Adipocyte (in vitro differentiated cells): ENCODE measurements at regions not wholly inside any gene's neighbourhood (a gene's known extent, or its start where the extent isn't known, plus 50 kb on each side); places are given as distances from the start of the nearest gene placed in this dataset.

Experiments
- DNase-seq: peaks from one replicate; pipeline ENCODE4 v3.0.0-alpha.2; 2015; ENCODE audit warnings: low read depth
- H3K27me3 ChIP-seq: replicated peaks from 2 replicates; pipeline ENCODE4 v1.7.0; 2013; ENCODE audit warnings: mild to moderate bottlenecking, low read length, moderate library complexity; ENCODE audit not compliant: control insufficient read depth, insufficient read depth
- H3K36me3 ChIP-seq: 2 replicates; pipeline ENCODE4 v1.7.0; 2013; ENCODE audit warnings: low read length, mild to moderate bottlenecking, moderate library complexity; ENCODE audit not compliant: control insufficient read depth, insufficient read depth, severe bottlenecking
- H3K4me1 ChIP-seq: 2 replicates; pipeline ENCODE4 v1.7.0; 2013; ENCODE audit warnings: mild to moderate bottlenecking, low read length, moderate library complexity; ENCODE audit not compliant: control insufficient read depth, insufficient read depth
- H3K4me3 ChIP-seq: 2 replicates; pipeline ENCODE4 v1.7.0; 2013; ENCODE audit warnings: mild to moderate bottlenecking, low read length, moderate library complexity
- H3K9ac ChIP-seq: 2 replicates; pipeline ENCODE4 v1.7.0; 2013; ENCODE audit warnings: mild to moderate bottlenecking, low read length, moderate library complexity
- H3K9me3 ChIP-seq: 2 replicates; pipeline ENCODE4 v1.7.0; 2013; ENCODE audit warnings: mild to moderate bottlenecking, low read length, moderate library complexity; ENCODE audit not compliant: control insufficient read depth

DNA sequence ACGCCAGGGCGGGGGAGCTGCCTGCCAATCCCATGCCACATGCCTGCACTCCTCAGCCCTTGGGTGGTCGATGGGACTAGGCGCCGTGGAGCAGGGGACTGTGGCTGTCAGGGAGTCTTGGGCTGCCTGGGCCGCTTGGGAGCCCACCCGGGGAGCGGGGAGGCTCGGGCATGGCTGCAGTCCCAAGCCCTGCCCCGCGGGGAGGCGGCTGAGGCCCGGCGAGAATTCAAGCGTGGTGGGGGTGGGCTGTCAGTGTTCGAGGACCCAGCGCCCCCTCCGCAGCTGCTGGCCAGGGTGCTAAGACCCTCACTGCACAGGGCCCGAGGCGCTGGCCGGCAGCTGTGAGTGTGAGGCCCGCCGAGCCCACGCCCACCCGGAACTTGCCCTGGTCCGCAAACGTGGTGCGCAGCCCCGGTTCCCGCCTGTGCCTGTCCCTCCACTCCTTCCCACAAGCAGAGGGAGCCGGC is 83.2 kb upstream of the DMRTA1 start:
- Histone ChIP-seq H3K4me3 (no peak overlapping the region), H3K36me3 (no peaks in the 10 kb centered on the region), H3K9ac (no peak overlapping the region), H3K9me3 (peaks cover 10% of the 10 kb centered on the region), H3K27me3 (no peaks in the 10 kb centered on the region), H3K4me1 (no peaks in the 10 kb centered on the region)
- no peak for DNase-seq

DNA sequence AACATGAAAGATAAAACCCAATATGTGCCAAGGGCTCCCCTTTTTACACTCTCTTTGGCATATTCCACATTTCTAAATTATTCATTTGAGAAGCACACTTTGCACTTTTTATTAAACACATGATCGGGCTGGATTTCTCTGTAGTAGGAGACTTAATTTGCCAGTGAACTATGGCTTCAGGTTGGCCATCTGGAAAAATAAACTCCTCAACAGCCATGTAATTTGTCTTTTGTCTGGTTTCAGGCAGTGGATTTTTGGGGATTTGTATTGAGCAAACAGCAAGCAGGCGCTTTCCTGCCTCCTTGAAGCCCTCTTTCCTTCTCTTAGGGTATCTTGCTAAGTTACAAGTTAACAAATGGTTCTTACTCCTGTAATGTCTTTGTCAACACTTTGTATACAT is 73.0 kb upstream of the DMRTA1 start:
- H3K9ac ChIP-seq: no peak overlapping the region
- peaks cover 5% of the 10 kb centered on the region for H3K9me3 ChIP-seq
- H3K4me3 ChIP-seq: no peak overlapping the region
- no peaks in the 10 kb centered on the region for H3K27me3 ChIP-seq
- H3K36me3 ChIP-seq: no peaks in the 10 kb centered on the region
- DNase-seq: no peak
- peaks cover 11% of the 10 kb centered on the region for H3K4me1 ChIP-seq

DNA sequence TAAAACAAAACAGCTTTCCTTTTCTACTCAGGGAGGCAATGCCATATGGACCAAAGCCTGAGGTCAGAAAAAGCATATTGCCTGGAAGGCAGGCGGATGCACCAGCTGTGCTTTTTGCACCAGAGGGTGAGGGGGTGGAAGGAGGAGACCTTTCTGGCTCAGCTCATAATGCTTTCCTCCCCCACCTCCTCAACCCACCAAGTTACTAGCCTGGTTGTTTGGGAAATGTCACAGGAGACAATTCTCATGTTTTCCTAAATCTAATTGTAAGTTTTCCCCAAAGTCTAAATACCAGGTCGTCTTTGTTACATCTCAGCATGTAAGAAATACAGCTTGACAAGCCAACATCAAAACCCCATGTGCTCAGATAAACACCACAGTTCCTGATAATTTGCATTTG is 72.6 kb upstream of the DMRTA1 start:
- H3K4me1 ChIP-seq: peaks cover 14% of the 10 kb centered on the region
- H3K9me3 ChIP-seq: peaks cover 1% of the 10 kb centered on the region
- no peak overlapping the region for H3K9ac ChIP-seq
- H3K27me3 ChIP-seq: no peaks in the 10 kb centered on the region
- no peak overlapping the region for H3K4me3 ChIP-seq
- no peaks in the 10 kb centered on the region for H3K36me3 ChIP-seq
- DNase-seq: no peak

DNA sequence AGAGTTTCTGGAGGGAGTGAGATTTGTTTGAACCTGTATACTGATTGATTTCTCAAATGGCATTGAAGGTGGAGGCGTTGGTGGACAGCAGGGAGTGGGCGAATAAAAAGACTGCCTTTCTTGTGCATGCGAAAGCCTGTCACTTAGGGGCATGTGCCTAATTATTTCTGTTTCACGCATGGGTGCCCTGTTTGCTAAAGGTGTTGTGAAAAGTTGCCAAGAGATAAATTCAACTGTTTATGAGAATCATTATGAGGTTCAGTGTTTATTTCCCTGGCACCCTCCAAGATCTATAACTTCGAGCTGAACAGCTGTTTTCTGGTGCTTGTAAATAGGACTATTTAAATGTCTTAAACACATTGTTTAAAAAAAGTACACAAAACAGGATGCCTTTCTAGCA is 67.4 kb upstream of the DMRTA1 start:
- Histone ChIP-seq H3K9ac (no peak overlapping the region), H3K4me1 (peaks cover 14% of the 10 kb centered on the region), H3K4me3 (no peak overlapping the region), H3K27me3 (no peaks in the 10 kb centered on the region), H3K9me3 (no peaks in the 10 kb centered on the region), H3K36me3 (no peaks in the 10 kb centered on the region)
- no peak for DNase-seq

DNA sequence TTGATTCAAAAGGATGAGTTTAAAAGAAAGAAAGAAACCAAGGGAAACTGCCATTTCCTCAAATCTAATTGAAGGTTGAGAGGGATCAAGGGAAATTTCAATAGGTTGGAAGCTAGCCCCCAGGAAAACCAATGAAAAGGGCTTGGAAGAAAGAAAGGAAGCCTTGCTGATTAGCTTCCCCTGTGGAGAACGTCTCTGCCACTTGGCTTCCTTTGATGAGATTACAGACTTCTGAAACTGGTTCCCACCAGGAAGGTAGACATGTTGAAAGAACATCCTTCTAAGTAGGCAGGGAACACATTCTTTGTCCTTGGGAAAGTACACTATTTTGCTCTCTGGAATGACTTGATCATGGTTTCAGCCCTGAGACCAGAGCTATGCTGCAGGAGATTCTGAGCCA is 65.5 kb upstream of the DMRTA1 start:
- Histone ChIP-seq H3K9me3 (no peaks in the 10 kb centered on the region), H3K27me3 (no peaks in the 10 kb centered on the region), H3K4me1 (peaks cover 14% of the 10 kb centered on the region), H3K4me3 (no peak overlapping the region), H3K9ac (no peak overlapping the region), H3K36me3 (no peaks in the 10 kb centered on the region)
- DNase-seq: no peak

DNA sequence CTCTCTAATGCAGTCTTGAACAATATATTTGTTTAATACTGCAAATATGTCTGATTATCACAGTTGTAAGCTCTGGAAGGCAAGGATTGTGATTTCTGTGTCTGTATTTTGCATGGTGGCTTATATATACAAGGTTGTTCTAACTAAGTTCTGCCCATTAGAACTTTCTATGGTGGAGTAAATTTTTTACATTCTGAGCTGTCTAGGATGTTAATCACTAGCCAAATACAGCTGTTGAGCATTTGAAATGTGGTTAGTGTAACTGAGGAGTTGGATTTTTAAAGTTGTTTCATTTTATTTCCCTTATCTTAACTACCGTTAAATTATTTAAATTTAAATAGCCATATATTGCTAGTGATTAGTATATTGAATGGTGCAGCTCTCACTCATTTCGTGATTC is 64.3 kb upstream of the DMRTA1 start:
- Histone ChIP-seq H3K36me3 (no peaks in the 10 kb centered on the region), H3K4me1 (peaks cover 13% of the 10 kb centered on the region), H3K4me3 (no peak overlapping the region), H3K27me3 (no peaks in the 10 kb centered on the region), H3K9me3 (no peaks in the 10 kb centered on the region), H3K9ac (no peak overlapping the region)
- DNase-seq: no peak

DNA sequence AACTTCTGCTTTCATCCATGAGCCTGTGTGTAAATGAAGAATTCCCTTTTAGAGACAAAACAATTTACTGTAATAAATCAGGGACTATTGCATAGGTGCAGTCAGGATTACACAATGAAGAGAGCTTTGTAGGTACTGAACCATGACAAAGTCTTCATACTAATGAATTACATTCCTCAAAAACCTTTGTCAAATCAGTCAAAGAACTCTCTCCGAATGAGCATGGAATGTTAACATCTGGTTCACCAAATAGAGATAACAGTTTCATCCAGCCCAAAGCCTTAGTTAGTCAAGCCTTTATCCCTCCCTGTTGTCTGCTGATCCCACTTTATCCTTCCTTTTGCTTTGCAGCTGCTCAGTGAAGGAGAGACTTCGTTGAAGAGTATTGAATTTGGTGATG is 62.9 kb upstream of the DMRTA1 start:
- H3K9ac ChIP-seq: no peak overlapping the region

DNA sequence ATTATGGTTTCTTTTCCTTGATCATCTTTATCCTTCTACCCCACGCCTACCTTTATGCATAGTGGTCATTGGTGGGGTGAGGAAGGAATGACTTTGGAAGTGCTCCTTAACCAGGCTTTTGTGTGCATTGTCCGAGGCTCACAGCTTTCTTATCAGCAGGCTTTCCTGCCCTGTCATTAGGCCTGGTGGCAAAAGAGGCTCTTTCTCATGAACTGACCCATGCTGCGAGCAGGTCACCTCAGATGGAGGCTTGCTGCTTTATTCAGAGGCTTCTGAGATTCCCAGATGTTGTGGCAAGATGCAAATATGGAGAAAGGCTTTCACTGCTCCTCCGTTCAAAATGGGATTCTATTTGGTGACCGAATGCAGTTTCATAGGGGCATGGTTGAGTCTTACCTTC is 57.4 kb upstream of the DMRTA1 start:
- no peak for DNase-seq
- H3K4me3 ChIP-seq: no peak overlapping the region
- no peaks in the 10 kb centered on the region for H3K27me3 ChIP-seq
- no peaks in the 10 kb centered on the region for H3K36me3 ChIP-seq
- no peaks in the 10 kb centered on the region for H3K9me3 ChIP-seq
- no peak overlapping the region for H3K9ac ChIP-seq
- H3K4me1 ChIP-seq: no peaks in the 10 kb centered on the region

More for the DNA sequence above, 62.9 kb upstream of the DMRTA1 start:
- H3K9me3 ChIP-seq: no peaks in the 10 kb centered on the region
- DNase-seq: peak; percentile 9
- H3K4me3 ChIP-seq: no peak overlapping the region
- H3K36me3 ChIP-seq: no peaks in the 10 kb centered on the region
- H3K4me1 ChIP-seq: peaks cover 2% of the 10 kb centered on the region
- no peaks in the 10 kb centered on the region for H3K27me3 ChIP-seq

DNA sequence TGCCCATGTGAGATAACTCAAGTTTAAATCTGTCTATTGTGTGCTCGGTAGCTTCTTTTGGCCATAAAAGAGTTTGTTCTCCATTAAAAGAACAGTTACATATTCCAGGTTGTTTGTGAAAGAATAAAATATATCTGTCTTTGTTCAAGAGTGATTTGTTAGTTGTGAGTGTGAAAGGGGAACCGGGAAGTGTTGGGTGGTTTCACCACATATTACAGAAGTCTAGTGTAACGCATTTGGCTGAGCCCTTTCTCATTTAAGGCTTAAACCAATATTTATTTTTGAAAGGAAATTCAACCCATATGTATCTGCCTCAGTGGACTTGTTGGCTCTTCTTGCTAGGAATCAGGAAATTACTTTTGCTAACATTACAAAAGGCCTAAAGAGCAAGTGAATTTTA is 54.1 kb upstream of the DMRTA1 start:
- Histone ChIP-seq H3K4me1 (no peaks in the 10 kb centered on the region), H3K36me3 (no peaks in the 10 kb centered on the region), H3K4me3 (no peak overlapping the region), H3K9ac (no peak overlapping the region), H3K27me3 (no peaks in the 10 kb centered on the region), H3K9me3 (peaks cover 7% of the 10 kb centered on the region)
- DNase-seq: no peak

DNA sequence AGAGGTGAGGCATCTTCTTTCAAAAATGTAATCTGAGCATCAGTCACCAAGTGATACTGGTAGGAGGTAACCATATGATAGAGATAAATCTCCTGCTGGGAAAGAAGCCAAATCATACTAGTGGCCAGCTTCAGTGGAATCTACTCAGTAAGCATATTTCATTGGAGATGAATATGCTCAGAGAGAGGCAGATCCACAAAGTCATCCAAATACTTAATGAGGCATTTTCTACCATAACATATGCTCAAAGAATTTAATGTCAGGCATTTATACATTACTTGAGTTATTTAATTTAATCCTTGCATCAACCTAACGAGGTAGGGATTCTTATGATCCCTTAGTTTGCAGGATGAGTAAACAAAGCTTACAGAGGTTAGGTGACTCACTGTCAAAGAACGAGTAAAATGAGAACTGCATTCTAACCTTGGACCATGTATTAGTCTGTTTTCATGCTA is 50.9 kb upstream of the DMRTA1 start:
- no peak for DNase-seq
- Histone ChIP-seq H3K36me3 (no peaks in the 10 kb centered on the region), H3K4me1 (no peaks in the 10 kb centered on the region), H3K9ac (no peak overlapping the region), H3K4me3 (no peak overlapping the region), H3K9me3 (peaks cover 7% of the 10 kb centered on the region), H3K27me3 (no peaks in the 10 kb centered on the region)
